K562 (cell line): ENCODE measurements at regions not wholly inside any gene's neighbourhood (a gene's known extent, or its start where the extent isn't known, plus 50 kb on each side); places are given as distances from the start of the nearest gene placed in this dataset.

ENCODE experiments used
- ATAC-seq: fragments of 200-7000 bp; cut with Tn5 transposase; 3 replicates; pipeline ENCODE4 v1.9.1; 2020; ENCODE audit warnings: moderate library complexity
- BruUV-seq: library from RNA; stranded (reverse); fragments of 400-500 nt; replicated peaks from 2 replicates; lab custom pipeline; 2021; lab: Mats Ljungman, UMichigan
- CTCF ChIA-PET: fragments of 300-600 bp; formaldehyde crosslinking; extraction: SDS; loops from one replicate; lab custom pipeline; 2021; ENCODE audit warnings: low intra/inter-chr PET ratio; lab: Yijun Ruan, JAX
- POLR2A ChIA-PET: fragments of 300-600, 350-650 bp; sonication (Branson Sonifier 250); formaldehyde crosslinking; extraction: SDS; loops from one replicate; lab custom pipeline; 2021; ENCODE audit warnings: antibody characterized with exemption, inconsistent platforms; lab: Yijun Ruan, JAX
- DNase-seq, 4 experiments: peaks; one replicate each; pipeline versions ENCODE4 v3.0.0 to v3.0.0-alpha.2; 2011 to 2018; ENCODE audit warnings: low spot score in 3 of 4, mixed read lengths in 3 of 4; ENCODE audit errors: extremely low read depth in 1 of 4
- FAIRE-seq: peaks from 2 replicates; lab custom pipeline; 2011; peaks lifted over from hg19 to GRCh38; lab: Jason Lieb, UNC
- H2AFZ ChIP-seq: 2 replicates; pipeline ENCODE4 v1.6.0; 2011; ENCODE audit warnings: low read depth, low read length, control low read depth, inconsistent platforms
- H3K27ac ChIP-seq: fragments of 200-600 bp; 3 replicates; pipeline ENCODE4 v1.8.0; 2011; ENCODE audit warnings: low read depth, mild to moderate bottlenecking, control low read depth, inconsistent platforms, low read length, moderate library complexity, mixed read lengths; ENCODE audit errors: extremely low read depth
- H3K27me3 ChIP-seq, 2 experiments: fragments of 300-600 bp in 1 of 2; 2 replicates in 1 of 2; 3 replicates in 1 of 2; pipeline versions ENCODE4 v1.6.0 to v1.8.0; 2011; ENCODE audit warnings: inconsistent platforms in 2 of 2, low read length in 2 of 2, mild to moderate bottlenecking in 1 of 2, mixed read lengths in 1 of 2, moderate library complexity in 1 of 2; ENCODE audit not compliant: control insufficient read depth in 2 of 2, insufficient read depth in 2 of 2
- H3K36me3 ChIP-seq: fragments of 300-600 bp; 3 replicates; pipeline ENCODE4 v1.8.0; 2011; ENCODE audit warnings: mild to moderate bottlenecking, low read length, inconsistent platforms; ENCODE audit not compliant: control insufficient read depth, insufficient read depth
- H3K4me1 ChIP-seq, 2 experiments: fragments of 200-600 bp in 1 of 2; replicated peaks in 1 of 2; 2 replicates in 1 of 2; 3 replicates in 1 of 2; pipeline versions ENCODE4 v1.5.1 to v1.8.0; 2011; ENCODE audit warnings: inconsistent platforms in 2 of 2, low read length in 2 of 2, mild to moderate bottlenecking in 1 of 2, mixed read lengths in 1 of 2, moderate library complexity in 1 of 2; ENCODE audit not compliant: control insufficient read depth in 2 of 2, insufficient read depth in 2 of 2
- H3K4me2 ChIP-seq: 2 replicates; pipeline ENCODE4 v1.6.1; 2011; ENCODE audit warnings: low read length, control low read depth, inconsistent platforms, mixed read lengths; ENCODE audit not compliant: insufficient read depth
- H3K4me3 ChIP-seq: fragments of 200-600 bp; sonication (generic), shearing (Covaris generic); 2 replicates; pipeline ENCODE4 v1.5.1; 2016; ENCODE audit warnings: control low read depth, inconsistent platforms
- H3K79me2 ChIP-seq: fragments of 200-600 bp; 3 replicates; pipeline ENCODE4 v1.8.0; 2011; ENCODE audit warnings: low read length, inconsistent platforms; ENCODE audit not compliant: control insufficient read depth, insufficient read depth
- H3K9ac ChIP-seq, 2 experiments: 2 replicates each; pipeline versions ENCODE4 v1.6.0 to v1.6.1; 2011; ENCODE audit warnings: low read depth in 2 of 2, low read length in 2 of 2, control low read depth in 1 of 2, inconsistent platforms in 1 of 2, mild to moderate bottlenecking in 1 of 2, mixed read lengths in 1 of 2; ENCODE audit not compliant: insufficient read depth in 1 of 2
- H3K9me1 ChIP-seq: one replicate; pipeline ENCODE4 v1.6.0; 2011; ENCODE audit warnings: inconsistent platforms, mild to moderate bottlenecking, low read length, moderate library complexity; ENCODE audit not compliant: control insufficient read depth, insufficient read depth
- H3K9me3 ChIP-seq: replicated peaks from 2 replicates; pipeline ENCODE4 v1.5.1; 2011; ENCODE audit warnings: low read depth, low read length, inconsistent platforms; ENCODE audit not compliant: control insufficient read depth, insufficient read depth
- H4K20me1 ChIP-seq: replicated peaks from 2 replicates; pipeline ENCODE4 v1.6.1; 2011; ENCODE audit warnings: low read length, inconsistent platforms, mixed read lengths; ENCODE audit not compliant: control insufficient read depth, insufficient read depth
- GABPB1 ChIP-seq: sonication (generic); formaldehyde crosslinking; IDR thresholded peaks from 2 replicates; pipeline ENCODE4 v1.8.0; 2022; ENCODE audit warnings: mild to moderate bottlenecking, missing genetic modification reagents
- HDAC6 ChIP-seq: IDR thresholded peaks from 2 replicates; pipeline ENCODE4 v1.6.1; 2012; ENCODE audit warnings: low read depth, mild to moderate bottlenecking, control low read depth, inconsistent platforms, low read length, moderate library complexity
- HMGXB4 ChIP-seq: sonication (generic); formaldehyde crosslinking; IDR thresholded peaks from 2 replicates; pipeline ENCODE4 v1.8.1; 2023; ENCODE audit warnings: mild to moderate bottlenecking, missing genetic modification reagents
- L3MBTL2 ChIP-seq: fragments of 450-650 bp; IDR thresholded peaks from 2 replicates; pipeline ENCODE4 v1.6.1; 2016; ENCODE audit warnings: mild to moderate bottlenecking, moderate library complexity
- MGA ChIP-seq: fragments of 450-650 bp; IDR thresholded peaks from 2 replicates; pipeline ENCODE4 v1.6.1; 2016; ENCODE audit warnings: mild to moderate bottlenecking, moderate library complexity
- NR3C1 ChIP-seq: sonication (generic); formaldehyde crosslinking; IDR thresholded peaks from 2 replicates; pipeline ENCODE4 v1.8.1; 2022; ENCODE audit warnings: missing genetic modification reagents
- U2AF1 ChIP-seq: fragments of 200-400 bp; formaldehyde crosslinking; optimal IDR thresholded peaks from 2 replicates; pipeline ENCODE3; 2017; ENCODE audit warnings: mild to moderate bottlenecking, low read depth, low read length, moderate library complexity
- U2AF2 ChIP-seq: fragments of 200-400 bp; formaldehyde crosslinking; optimal IDR thresholded peaks from 2 replicates; pipeline ENCODE3; 2017; ENCODE audit warnings: low read depth, mild to moderate bottlenecking, low read length
- ZFX ChIP-seq: sonication (generic); formaldehyde crosslinking; IDR thresholded peaks from 2 replicates; pipeline ENCODE4 v1.8.0; 2022; ENCODE audit warnings: mild to moderate bottlenecking, missing genetic modification reagents, moderate library complexity
- ZNF347 ChIP-seq: fragments of 450-650 bp; formaldehyde crosslinking; IDR thresholded peaks from 2 replicates; pipeline ENCODE4 v1.4.0; 2020; ENCODE audit warnings: low read depth, mild to moderate bottlenecking, moderate library complexity
- ZNF507 ChIP-seq: conservative IDR thresholded peaks from 2 replicates; pipeline ENCODE4 v1.6.1; 2017; ENCODE audit warnings: missing genetic modification characterization, missing compliant biosample characterization
- ZNF77 ChIP-seq: fragments of 250-450 bp; sonication (Bioruptor Pico); IDR thresholded peaks from 2 replicates; pipeline ENCODE4 v1.5.0; 2020
- WGBS: fragments of 100-300 bp; shearing (Covaris generic); methylation state at CpG from one replicate; pipeline ENCODE4 v1.1.6; 2016; ENCODE audit warnings: low coverage, mixed read lengths; ENCODE audit not compliant: insufficient coverage; ENCODE audit errors: missing lambda C conversion rate; 5-methylcytosine and 5-hydroxymethylcytosine counted together
- in situ Hi-C: fragments of 300-500 bp; cut with MboI; formaldehyde crosslinking; loops from 4 replicates; pipeline ENCODE4 v1.15.0; 2018; ENCODE audit warnings: inconsistent platforms, mixed read lengths
- intact Hi-C: fragments of 100-400 bp; cut with micrococcal nuclease; formaldehyde crosslinking; loops from 2 replicates; pipeline ENCODE4 v1.14.2; 2022

DNA sequence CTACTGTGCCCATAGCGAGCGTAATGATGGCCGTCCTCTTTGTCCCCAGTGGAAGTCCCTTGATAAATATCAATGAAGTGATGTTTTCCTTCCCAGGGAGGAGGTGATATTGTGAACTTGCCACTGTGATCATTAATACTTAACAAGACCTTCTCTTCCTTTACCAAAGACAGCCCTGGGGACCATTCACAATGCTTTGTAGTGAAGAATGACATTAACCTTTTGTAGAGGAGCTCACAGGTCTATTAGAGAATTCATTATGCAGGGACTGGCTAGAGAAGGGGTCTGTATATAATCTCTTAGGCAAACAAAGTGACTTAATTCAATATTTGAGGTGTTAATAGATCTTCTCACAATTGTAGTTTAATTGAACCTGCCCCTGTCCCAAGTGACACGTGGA is 452.9 kb upstream of the DMAC1 start:
- Histone ChIP-seq H2AFZ (no peak overlapping the region), H3K9ac (no peak overlapping the region), H3K4me3 (no peak overlapping the region), H3K4me2 (no peak overlapping the region), H3K27ac (no peak overlapping the region), H3K4me1 (no peaks in the 10 kb centered on the region), H3K27me3 (no peaks in the 10 kb centered on the region), H4K20me1 (no peaks in the 10 kb centered on the region), H3K79me2 (no peaks in the 10 kb centered on the region), H3K9me3 (no peaks in the 10 kb centered on the region), H3K9me1 (no peaks in the 10 kb centered on the region), H3K36me3 (no peaks in the 10 kb centered on the region)
- intact Hi-C loops, result no loop called here
- ChIA-PET CTCF (no interaction called here), POLR2A (no interaction called here)
- in situ Hi-C loops, result no loop called here
- no peak for ATAC-seq
- BruUV-seq, result no TSS peak
- FAIRE-seq, result no peak
- WGBS, result 0% methylated on average over 2 of the region's 4 CpGs
- no peak for DNase-seq
- TF ChIP-seq ZNF347 (CRISPR knock-in tag) (no peak), ZFX (no peak), MGA (no peak), HDAC6 (no peak), ZNF507 (tag) (no peak), NR3C1 (no peak), HMGXB4 (CRISPR knock-in tag) (no peak), ZNF77 (CRISPR knock-in tag) (no peak), U2AF2 (no peak), GABPB1 (CRISPR knock-in tag) (no peak), U2AF1 (no peak), L3MBTL2 (no peak)
